Astrocyte of the spinal cord (primary cell): ENCODE measurements at regions not wholly inside any gene's neighbourhood (a gene's known extent, or its start where the extent isn't known, plus 50 kb on each side); places are given as distances from the start of the nearest gene placed in this dataset.

ENCODE experiments used
- DNase-seq: peaks from one replicate; pipeline ENCODE4 v3.0.0; 2011; ENCODE audit warnings: low read depth, low spot score
- H3K4me3 ChIP-seq: 2 replicates; pipeline ENCODE4 v1.5.1; 2011; ENCODE audit warnings: low read depth, mild to moderate bottlenecking, low read length, moderate library complexity
- CTCF ChIP-seq: IDR thresholded peaks from 2 replicates; pipeline ENCODE4 v1.5.1; 2012; ENCODE audit warnings: low read depth, mild to moderate bottlenecking, low read length, inconsistent platforms
- in situ Hi-C: cut with HindIII; loops from 2 replicates; pipeline ENCODE4 v1.10.0; 2017; ENCODE audit warnings: low sequenced_read_pairs

GRCh38 chr4:151940291-151940690, 179.5 kb upstream of the GATB start:
- TF ChIP-seq CTCF: no peak
- no peak overlapping the region for H3K4me3 ChIP-seq
- no peak for DNase-seq
- in situ Hi-C loops: no loop called here

GRCh38 chr4:151939670-151940069, 178.9 kb upstream of the GATB start:
- TF ChIP-seq CTCF: no peak
- no peak overlapping the region for H3K4me3 ChIP-seq
- in situ Hi-C loops: no loop called here
- DNase-seq: no peak

- in situ Hi-C loops: no loop called here
- no peak for TF ChIP-seq CTCF
- DNase-seq: no peak
- H3K4me3 ChIP-seq: no peak overlapping the region
Measured at GRCh38 chr4:151935411-151935810, 174.6 kb upstream of the GATB start.

- in situ Hi-C loops: no loop called here
- DNase-seq: no peak
- TF ChIP-seq CTCF: no peak
- no peak overlapping the region for H3K4me3 ChIP-seq
Measured at GRCh38 chr4:151934766-151935165, 174.0 kb upstream of the GATB start.

GRCh38 chr4:151933122-151933827, 172.5 kb upstream of the GATB start:
- TF ChIP-seq CTCF: no peak
- H3K4me3 ChIP-seq: no peak overlapping the region
- in situ Hi-C loops: no loop called here
- DNase-seq: no peak

- in situ Hi-C loops: no loop called here
- no peak for TF ChIP-seq CTCF
- DNase-seq: no peak
- H3K4me3 ChIP-seq: no peak overlapping the region
Measured at GRCh38 chr4:151931563-151931962, 170.8 kb upstream of the GATB start.
